GM20000 (cell line): ENCODE measurements at regions not wholly inside any gene's neighbourhood (a gene's known extent, or its start where the extent isn't known, plus 50 kb on each side); places are given as distances from the start of the nearest gene placed in this dataset.
"Not testable (repeated sequence)": the region's sequence is repeated elsewhere in the genome, so short reads cannot be mapped to it uniquely, and the experiment has no call there.

ENCODE experiments used
- DNase-seq: peaks from one replicate; pipeline ENCODE4 v3.0.0; 2012; ENCODE audit warnings: low spot score
- TF ChIP-seq, protein P1 (sequence below): IDR thresholded peaks from 2 replicates; pipeline ENCODE4 v1.5.1; 2012; ENCODE audit warnings: mild to moderate bottlenecking, control low read depth; ENCODE audit errors: extremely low read depth, missing control alignments

DNA sequence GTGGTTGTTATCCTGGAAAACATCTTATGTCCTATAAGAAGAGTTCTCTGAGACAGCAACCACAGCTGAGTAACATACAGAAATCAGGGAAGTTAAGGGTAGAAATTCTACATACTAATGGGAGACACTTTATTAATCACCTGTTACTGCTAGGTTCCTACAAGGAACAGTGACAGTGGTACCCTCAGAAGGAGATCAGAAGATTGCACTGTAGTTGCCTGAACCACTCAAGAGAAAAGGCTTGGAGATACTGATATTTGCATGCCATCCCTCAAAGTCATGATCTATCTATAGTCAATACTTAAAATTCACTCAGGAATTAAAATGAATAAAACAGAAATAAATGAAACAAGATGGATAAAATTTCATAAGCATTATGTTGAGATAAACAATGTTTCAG lies 136.0 kb downstream of the LMLN start:
- DNase-seq: no peak
- TF ChIP-seq, protein P1, sequence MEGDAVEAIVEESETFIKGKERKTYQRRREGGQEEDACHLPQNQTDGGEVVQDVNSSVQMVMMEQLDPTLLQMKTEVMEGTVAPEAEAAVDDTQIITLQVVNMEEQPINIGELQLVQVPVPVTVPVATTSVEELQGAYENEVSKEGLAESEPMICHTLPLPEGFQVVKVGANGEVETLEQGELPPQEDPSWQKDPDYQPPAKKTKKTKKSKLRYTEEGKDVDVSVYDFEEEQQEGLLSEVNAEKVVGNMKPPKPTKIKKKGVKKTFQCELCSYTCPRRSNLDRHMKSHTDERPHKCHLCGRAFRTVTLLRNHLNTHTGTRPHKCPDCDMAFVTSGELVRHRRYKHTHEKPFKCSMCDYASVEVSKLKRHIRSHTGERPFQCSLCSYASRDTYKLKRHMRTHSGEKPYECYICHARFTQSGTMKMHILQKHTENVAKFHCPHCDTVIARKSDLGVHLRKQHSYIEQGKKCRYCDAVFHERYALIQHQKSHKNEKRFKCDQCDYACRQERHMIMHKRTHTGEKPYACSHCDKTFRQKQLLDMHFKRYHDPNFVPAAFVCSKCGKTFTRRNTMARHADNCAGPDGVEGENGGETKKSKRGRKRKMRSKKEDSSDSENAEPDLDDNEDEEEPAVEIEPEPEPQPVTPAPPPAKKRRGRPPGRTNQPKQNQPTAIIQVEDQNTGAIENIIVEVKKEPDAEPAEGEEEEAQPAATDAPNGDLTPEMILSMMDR: no peak

DNA sequence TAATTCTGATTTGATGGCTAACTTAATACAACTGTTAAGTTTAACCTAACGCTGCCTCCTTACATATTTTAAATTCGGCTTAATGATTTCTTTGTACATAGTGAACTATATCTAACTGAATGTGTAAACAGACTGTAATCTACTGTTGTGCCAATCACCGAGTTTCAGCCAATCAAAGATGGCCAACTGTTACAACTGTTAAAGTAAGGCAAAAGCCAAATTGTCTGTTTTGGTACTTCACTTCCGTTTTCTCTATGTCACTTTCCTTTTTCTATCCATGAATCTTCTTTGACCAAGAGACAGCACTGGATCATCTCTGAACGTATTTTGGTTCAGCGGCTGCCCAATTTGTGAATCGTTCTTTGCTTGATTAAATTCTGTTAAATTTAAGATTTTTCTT lies 137.0 kb downstream of the LMLN start:
- TF ChIP-seq, protein P1: no peak
- DNase-seq: no peak

DNA sequence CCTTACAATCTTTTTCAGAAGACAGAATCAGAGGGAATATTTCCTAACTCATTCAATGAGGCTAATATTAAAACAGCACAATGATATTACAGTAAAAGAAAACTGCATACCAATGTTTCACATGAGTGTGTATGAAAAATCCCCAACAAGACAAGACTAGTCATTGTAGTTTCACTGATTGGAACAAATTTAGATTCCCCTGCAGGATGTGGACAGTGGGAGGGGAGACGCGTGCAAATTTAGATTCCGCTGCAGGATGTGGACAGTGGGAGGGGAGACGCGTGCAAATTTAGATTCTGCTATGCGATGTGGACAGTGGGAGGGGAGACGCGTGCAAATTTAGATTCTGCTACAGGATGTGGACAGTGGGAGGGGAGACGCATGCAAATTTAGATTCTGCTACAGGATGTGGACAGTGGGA lies 138.7 kb downstream of the LMLN start:
- DNase-seq: not testable (repeated sequence)

DNA sequence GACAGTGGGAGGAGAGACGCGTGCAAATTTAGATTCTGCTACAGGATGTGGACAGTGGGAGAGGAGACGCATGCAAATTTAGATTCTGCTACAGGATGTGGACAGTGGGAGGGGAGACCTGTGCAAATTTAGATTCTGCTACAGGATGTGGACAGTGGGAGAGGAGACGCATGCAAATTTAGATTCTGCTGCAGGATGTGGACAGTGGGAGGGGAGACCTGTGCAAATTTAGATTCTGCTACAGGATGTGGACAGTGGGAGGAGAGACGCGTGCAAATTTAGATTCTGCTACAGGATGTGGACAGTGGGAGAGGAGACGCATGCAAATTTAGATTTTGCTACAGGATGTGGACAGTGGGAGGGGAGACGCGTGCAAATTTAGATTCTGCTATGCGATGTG lies 143.1 kb downstream of the LMLN start:
- not testable (repeated sequence) for DNase-seq

DNA sequence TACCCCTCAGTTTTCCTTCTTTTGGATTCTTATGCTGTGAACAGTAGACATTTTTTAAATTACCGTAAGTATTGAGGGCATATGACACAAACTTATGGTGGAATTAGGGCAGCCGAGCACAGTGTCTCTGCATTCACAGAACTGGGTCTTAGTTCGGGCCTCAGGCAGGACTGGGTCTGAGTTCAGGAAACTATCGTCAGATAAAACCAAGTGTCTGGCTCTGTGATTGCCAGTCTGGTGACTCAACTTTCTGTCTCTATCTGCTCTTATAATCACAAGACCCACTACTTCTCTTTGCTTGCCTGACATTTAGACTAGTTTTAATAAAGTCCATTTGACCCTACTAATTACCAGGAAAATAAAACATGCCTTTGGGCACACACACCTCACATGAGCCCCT lies 146.2 kb downstream of the LMLN start:
- no peak for DNase-seq
- TF ChIP-seq, protein P1: no peak

DNA sequence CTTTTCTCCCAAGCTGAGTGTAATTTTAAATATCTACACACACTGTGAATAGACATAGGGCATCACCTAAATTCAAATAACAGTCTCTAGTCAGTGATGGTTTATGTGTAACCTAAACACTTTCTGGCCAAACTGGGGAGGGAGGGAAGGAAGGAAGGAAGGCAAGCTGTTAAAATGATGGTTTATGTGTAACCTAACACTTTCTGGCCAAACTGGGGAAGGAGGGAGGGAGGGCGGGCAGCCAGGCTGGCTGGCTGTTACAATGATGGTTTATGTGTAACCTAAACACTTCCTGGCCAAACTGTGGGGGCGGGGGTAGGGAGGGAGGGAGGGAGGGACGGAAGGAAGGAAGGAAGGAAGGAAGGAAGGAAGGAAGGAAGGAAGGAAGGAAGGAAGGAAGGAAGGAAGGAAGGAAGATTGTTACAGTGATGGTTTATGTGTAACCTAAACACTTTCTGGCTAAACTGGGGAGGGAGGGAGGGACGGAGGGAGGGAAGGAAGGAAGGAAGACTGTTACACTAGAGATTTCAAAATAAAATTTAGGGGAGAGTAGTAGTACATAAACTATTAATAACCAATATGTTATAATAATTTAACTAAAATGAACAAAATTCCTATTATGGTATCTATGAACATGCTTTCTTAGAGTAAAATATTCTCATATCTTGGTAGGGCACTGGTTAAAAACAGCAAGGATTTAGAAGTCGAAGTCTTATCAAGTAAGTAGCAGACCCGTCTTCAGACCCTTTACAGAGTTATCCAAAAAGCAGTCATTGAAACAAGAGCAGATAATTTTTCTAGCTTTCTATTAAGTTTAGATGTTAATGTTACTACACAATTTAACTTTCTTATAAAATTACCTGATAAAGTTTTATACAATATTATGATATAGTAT lies 148.1 kb downstream of the LMLN start:
- DNase-seq: no peak
- TF ChIP-seq, protein P1: no peak

DNA sequence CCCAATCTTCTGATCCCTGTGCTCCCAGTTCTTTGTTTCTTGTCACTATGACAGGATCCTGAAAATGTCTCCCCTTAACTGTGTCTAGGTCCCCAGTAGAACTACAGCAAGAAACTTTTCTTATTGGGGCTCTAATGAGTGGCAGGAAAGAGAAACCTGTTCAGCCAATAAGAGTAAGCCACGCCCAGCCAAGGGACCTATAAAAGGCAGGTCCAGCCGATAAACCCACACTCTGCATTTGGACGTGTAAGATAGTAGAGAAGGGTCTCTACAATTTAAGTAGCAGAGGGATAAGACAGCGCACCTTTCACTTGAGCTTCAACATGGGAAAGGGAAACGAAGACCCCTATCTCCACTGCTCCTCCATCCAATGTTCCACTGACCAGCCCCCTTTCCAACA lies 149.9 kb downstream of the LMLN start:
- TF ChIP-seq, protein P1: no peak

DNA sequence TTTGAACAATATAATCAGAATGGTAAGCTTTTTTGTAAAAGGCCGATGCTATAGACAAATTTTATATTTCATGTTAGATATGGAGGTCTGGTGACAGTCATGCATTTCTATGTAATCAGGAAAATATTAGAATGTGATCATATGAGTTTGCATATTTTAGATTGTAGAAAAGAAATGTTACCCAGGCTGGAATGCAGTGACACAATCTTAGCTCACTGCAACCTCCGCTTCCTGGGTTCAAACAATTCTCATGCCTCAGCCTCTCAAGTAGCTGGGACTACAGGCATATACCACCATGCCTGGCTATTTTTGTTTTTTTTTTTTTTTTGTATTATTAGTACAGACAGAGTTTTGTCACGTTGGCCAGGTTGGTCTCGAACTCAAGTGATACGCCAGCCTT lies 152.0 kb downstream of the LMLN start:
- no peak for DNase-seq
- TF ChIP-seq, protein P1: no peak

More for the DNA sequence above, 149.9 kb downstream of the LMLN start:
- DNase-seq: no peak
